ENCODE measurements at regions not wholly inside any gene's neighbourhood (a gene's known extent, or its start where the extent isn't known, plus 50 kb on each side); places are given as distances from the start of the nearest gene placed in this dataset.

DNA sequence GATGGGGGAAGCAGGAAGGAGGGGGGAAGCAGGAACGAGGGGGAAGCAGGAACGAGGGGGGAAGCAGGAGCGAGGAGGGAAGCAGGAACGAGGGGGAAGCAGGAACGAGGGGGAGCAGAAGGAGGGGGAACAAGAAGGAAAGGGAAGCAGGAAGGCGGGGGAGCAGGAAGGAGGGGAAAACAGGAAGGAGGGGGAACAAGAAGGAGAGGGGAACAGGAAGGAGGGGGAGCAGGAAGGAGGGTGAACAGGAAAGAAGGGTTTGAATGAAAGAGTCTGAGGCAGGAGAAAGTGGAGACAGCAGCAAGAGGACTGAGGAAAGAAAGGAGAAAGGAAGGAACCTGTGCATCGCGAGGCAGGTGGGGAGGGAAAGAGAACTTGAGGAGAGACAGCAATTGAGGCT is 256.6 kb downstream of the PTEN start:
- ATAC-seq (replicated peaks in 6 of 8): no peak
- peaks cover 5 to 18% of the 10 kb centered on the region in 2 donors for H3K4me1 ChIP-seq (replicated peaks in 1 of 2)
- no peak overlapping the region for H3K4me3 ChIP-seq
- in situ Hi-C loops (cut with MboI; ENCODE audit: low pct_unique_long_range_greater_than_20kb in 2 of 9, low sequenced_read_pairs in 9 of 9, unreplicated experiment in 9 of 9): no loop called here
- no CpG with 5 or more reads among the region's 8 CpGs for WGBS, 10 experiments
- H3K27ac ChIP-seq: no peak overlapping the region

- H3K4me1 ChIP-seq (replicated peaks in 1 of 2): peaks cover 5 to 18% of the 10 kb centered on the region in 2 donors
- no peak for ATAC-seq (replicated peaks in 6 of 8)
- H3K4me3 ChIP-seq: no peak overlapping the region
- in situ Hi-C loops (cut with MboI; ENCODE audit: low pct_unique_long_range_greater_than_20kb in 2 of 9, low sequenced_read_pairs in 9 of 9, unreplicated experiment in 9 of 9): no loop called here
- no peak overlapping the region for H3K27ac ChIP-seq
- WGBS, 10 experiments: 76 to 100% (median 90%) methylated on average over 1 to 4 of the region's 5 CpGs; no CpG with 5 or more reads in 3 of the 10 experiments
Observed at GRCh38 chr10:88120599-88121333, 257.3 kb downstream of the PTEN start.

- in situ Hi-C loops (cut with MboI; ENCODE audit: low pct_unique_long_range_greater_than_20kb in 2 of 9, low sequenced_read_pairs in 9 of 9, unreplicated experiment in 9 of 9): no loop called here
- WGBS, 10 experiments: 39 to 100% (median 86%) methylated on average over 1 to 6 of the region's 6 CpGs; no CpG with 5 or more reads in 1 of the 10 experiments
- peak in 1 of 8 experiments; percentile 21 for ATAC-seq (replicated peaks in 6 of 8)
- H3K27ac ChIP-seq: no peak overlapping the region
- no peak overlapping the region for H3K4me3 ChIP-seq
- H3K4me1 ChIP-seq (replicated peaks in 1 of 2): peaks cover 5 to 18% of the 10 kb centered on the region in 2 donors
Observed at GRCh38 chr10:88121361-88121760, 257.9 kb downstream of the PTEN start.

DNA sequence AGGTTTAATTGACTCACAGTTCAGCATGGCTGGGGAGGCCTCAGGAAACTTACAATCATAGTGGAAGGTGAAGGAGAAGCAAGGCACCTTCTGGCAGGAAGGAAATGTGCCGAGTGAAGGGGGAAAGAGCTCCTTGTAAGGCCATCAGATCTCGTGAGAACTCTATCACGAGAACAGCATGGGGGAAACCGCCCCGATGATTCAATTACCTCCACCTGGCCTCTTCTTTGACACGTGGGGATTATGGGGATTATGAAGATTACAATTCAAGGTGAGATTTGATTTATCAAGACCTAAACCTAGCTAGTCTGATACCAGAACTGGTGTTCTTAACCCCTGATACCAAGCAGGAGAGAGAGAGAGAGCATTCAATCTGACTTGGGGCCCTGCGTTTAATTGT is 258.7 kb downstream of the PTEN start:
- in situ Hi-C loops (cut with MboI; ENCODE audit: low pct_unique_long_range_greater_than_20kb in 2 of 9, low sequenced_read_pairs in 9 of 9, unreplicated experiment in 9 of 9): no loop called here
- H3K4me3 ChIP-seq: no peak overlapping the region
- 33 to 100% (median 82%) methylated on average over 1 to 6 of the region's 7 CpGs; no CpG with 5 or more reads in 2 of the 10 experiments for WGBS, 10 experiments
- H3K4me1 ChIP-seq (replicated peaks in 1 of 2): peaks cover 3 to 14% of the 10 kb centered on the region in 2 donors
- H3K27ac ChIP-seq: no peak overlapping the region
- ATAC-seq (replicated peaks in 6 of 8): no peak

DNA sequence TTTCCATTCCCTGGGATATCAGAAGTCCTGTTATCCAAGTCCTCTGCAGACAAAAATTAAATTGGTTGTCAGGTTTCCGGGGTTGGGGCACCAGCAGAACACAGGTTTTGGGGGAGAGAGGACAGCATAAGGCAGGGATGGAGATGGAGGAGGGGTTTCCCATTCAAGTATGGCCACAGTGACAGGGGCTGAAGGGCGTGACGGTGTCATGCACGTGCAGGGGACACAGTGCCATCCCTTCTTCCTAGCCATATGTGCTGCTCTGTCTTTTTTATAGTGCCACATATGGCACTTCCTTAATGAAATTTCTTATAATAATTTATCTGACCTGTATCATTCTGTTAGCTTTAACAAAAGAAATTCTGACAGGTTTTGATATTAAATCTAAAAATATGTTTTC is 259.2 kb downstream of the PTEN start:
- peak in 2 of 8 experiments; percentile 12 to 72 for ATAC-seq (replicated peaks in 6 of 8)
- H3K4me3 ChIP-seq: no peak overlapping the region
- H3K27ac ChIP-seq: no peak overlapping the region
- peaks cover 0 to 11% of the 10 kb centered on the region in 2 donors for H3K4me1 ChIP-seq (replicated peaks in 1 of 2)
- in situ Hi-C loops (cut with MboI; ENCODE audit: low pct_unique_long_range_greater_than_20kb in 2 of 9, low sequenced_read_pairs in 9 of 9, unreplicated experiment in 9 of 9): no loop called here
- 20 to 94% (median 68%) methylated on average over 1 to 4 of the region's 4 CpGs; no CpG with 5 or more reads in 4 of the 10 experiments for WGBS, 10 experiments

DNA sequence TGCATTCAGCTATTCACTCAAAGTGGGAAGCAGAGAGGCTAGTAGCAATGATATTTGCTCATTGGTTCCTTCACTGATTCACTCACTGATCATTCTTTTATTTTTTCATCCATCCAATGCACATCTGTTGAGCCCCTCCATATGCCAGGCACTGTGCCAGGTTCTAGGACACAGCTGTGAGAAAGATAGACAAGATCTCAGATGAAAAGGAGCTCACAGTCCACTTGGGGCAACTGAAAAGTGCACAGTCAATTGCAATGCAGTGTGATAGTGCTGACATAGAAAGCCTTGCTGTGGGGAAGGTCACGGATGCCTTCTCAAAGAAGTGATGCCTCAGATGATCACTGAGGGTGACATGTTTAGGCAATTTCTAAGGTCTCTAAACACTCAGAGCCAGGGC is 262.3 kb downstream of the PTEN start:
- Histone ChIP-seq H3K4me1 (replicated peaks in 1 of 2) (peaks cover 0 to 11% of the 10 kb centered on the region in 2 donors), H3K4me3 (no peak overlapping the region), H3K27ac (no peak overlapping the region)
- no peak for ATAC-seq (replicated peaks in 6 of 8)
- WGBS, 10 experiments: 83 to 100% (median 100%) methylated on average over 1 of the region's 1 CpG; no CpG with 5 or more reads in 5 of the 10 experiments
- in situ Hi-C loops (cut with MboI; ENCODE audit: low pct_unique_long_range_greater_than_20kb in 2 of 9, low sequenced_read_pairs in 9 of 9, unreplicated experiment in 9 of 9): no loop called here

- peaks cover 0 to 11% of the 10 kb centered on the region in 2 donors for H3K4me1 ChIP-seq (replicated peaks in 1 of 2)
- no peak overlapping the region for H3K27ac ChIP-seq
- H3K4me3 ChIP-seq: no peak overlapping the region
- WGBS, 10 experiments: 57 to 100% (median 88%) methylated on average over 1 of the region's 1 CpG; no CpG with 5 or more reads in 1 of the 10 experiments
- ATAC-seq (replicated peaks in 6 of 8): no peak
- in situ Hi-C loops (cut with MboI; ENCODE audit: low pct_unique_long_range_greater_than_20kb in 2 of 9, low sequenced_read_pairs in 9 of 9, unreplicated experiment in 9 of 9): no loop called here
Observed at GRCh38 chr10:88126699-88127098, 263.3 kb downstream of the PTEN start.

DNA sequence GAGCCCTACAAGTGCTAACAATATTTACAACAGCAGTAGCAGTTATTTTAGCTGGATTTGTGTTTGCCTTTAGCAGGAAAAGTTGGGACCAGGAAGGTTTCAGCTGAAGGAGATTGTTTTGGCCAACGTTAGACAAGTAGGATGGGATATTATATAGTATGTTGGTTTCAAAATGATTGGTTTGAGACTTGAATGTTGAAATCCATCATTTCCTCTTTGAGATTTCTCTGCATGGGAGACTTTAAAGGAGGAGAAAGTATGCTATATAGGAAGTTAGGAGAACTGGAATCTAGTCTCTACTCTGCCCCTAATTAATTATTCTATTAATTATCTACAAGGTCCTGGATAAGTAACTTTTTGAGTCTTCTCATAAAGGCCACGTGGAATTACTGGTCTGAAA is 263.8 kb downstream of the PTEN start:
- no peak overlapping the region for H3K27ac ChIP-seq
- WGBS, 10 experiments: 40 to 90% (median 65%) methylated on average over 1 to 2 of the region's 2 CpGs
- H3K4me3 ChIP-seq: no peak overlapping the region
- no peak for ATAC-seq (replicated peaks in 6 of 8)
- H3K4me1 ChIP-seq (replicated peaks in 1 of 2): peaks cover 0 to 11% of the 10 kb centered on the region in 2 donors
- in situ Hi-C loops (cut with MboI; ENCODE audit: low pct_unique_long_range_greater_than_20kb in 2 of 9, low sequenced_read_pairs in 9 of 9, unreplicated experiment in 9 of 9): no loop called here

DNA sequence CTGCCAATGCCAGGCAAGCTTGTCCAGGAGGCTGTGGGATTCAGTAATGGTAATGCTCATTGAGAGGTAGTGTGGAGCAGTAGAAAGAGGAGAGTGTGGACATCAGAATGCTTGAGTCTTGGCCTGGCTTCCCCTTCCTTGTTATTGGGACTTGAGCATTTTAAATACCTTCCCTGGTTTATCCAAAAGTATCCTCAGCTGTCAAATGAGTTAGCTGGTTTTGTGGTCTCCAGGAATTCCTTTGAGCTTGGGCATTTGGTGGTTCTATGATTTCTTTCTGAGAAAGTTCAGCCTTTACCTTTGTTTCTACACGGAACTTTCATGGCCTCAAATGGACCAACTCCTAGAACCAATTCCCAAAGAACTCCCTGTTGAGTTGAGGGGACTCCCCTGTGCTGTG is 264.3 kb downstream of the PTEN start:
- 55 to 100% (median 83%) methylated on average over 1 of the region's 1 CpG; no CpG with 5 or more reads in 1 of the 10 experiments for WGBS, 10 experiments
- Histone ChIP-seq H3K27ac (no peak overlapping the region), H3K4me3 (no peak overlapping the region), H3K4me1 (replicated peaks in 1 of 2) (peaks cover 0 to 9% of the 10 kb centered on the region in 2 donors)
- in situ Hi-C loops (cut with MboI; ENCODE audit: low pct_unique_long_range_greater_than_20kb in 2 of 9, low sequenced_read_pairs in 9 of 9, unreplicated experiment in 9 of 9): no loop called here
- ATAC-seq (replicated peaks in 6 of 8): no peak

GRCh38 chr10:88129013-88129412 is 265.6 kb downstream of the PTEN start:
- in situ Hi-C loops (cut with MboI; ENCODE audit: low pct_unique_long_range_greater_than_20kb in 2 of 9, low sequenced_read_pairs in 9 of 9, unreplicated experiment in 9 of 9): no loop called here
- ATAC-seq (replicated peaks in 6 of 8): no peak
- H3K4me1 ChIP-seq (replicated peaks in 1 of 2): peaks cover 0 to 2% of the 10 kb centered on the region in 2 donors
- WGBS, 10 experiments: 94 to 100% (median 100%) methylated on average over 1 to 2 of the region's 2 CpGs; no CpG with 5 or more reads in 1 of the 10 experiments
- no peak overlapping the region for H3K4me3 ChIP-seq
- no peak overlapping the region for H3K27ac ChIP-seq

GRCh38 chr10:88130912-88131311 is 267.5 kb downstream of the PTEN start:
- no peak for ATAC-seq (replicated peaks in 6 of 8)
- in situ Hi-C loops (cut with MboI; ENCODE audit: low pct_unique_long_range_greater_than_20kb in 2 of 9, low sequenced_read_pairs in 9 of 9, unreplicated experiment in 9 of 9): no loop called here
- no peak overlapping the region for H3K27ac ChIP-seq
- H3K4me1 ChIP-seq (replicated peaks in 1 of 2): peaks cover 0 to 2% of the 10 kb centered on the region in 2 donors
- 56 to 100% (median 100%) methylated on average over 1 of the region's 1 CpG; no CpG with 5 or more reads in 4 of the 10 experiments for WGBS, 10 experiments
- H3K4me3 ChIP-seq: no peak overlapping the region

DNA sequence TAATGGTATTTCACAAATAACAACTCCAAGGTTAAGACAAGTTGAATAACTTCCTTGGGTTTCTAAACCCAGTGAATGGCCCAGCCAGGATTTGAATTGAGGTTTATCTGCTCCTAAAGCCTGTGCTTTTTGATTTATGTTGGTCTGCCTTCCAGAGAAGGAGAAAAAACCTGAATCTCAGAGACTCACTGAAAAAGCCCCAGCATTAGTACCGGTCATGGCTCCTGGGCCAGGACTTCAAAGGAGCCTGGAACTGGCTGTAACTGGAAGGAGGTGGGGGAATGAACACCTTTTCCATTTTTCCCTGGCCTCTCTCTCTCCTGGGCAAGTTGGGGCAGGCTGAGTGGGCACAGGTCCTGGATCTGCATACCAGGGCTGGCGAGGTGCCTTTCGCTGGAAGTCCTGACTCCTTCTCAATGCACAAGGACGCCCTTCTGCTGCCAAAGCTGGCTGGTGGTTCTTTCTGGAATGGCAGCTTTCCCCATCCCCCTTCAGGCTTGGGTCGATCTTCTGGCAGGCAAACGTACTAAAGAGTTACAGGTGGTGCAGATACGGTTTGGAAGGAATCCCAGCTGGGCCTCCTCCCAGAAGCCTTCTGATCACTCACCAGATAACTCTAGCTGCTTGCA is 268.2 kb downstream of the PTEN start:
- WGBS, 10 experiments: 50 to 90% (median 75%) methylated on average over 2 to 7 of the region's 7 CpGs; no CpG with 5 or more reads in 4 of the 10 experiments
- in situ Hi-C loops (cut with MboI; ENCODE audit: low pct_unique_long_range_greater_than_20kb in 2 of 9, low sequenced_read_pairs in 9 of 9, unreplicated experiment in 9 of 9): no loop called here
- H3K4me1 ChIP-seq (replicated peaks in 1 of 2): peaks cover 0 to 2% of the 10 kb centered on the region in 2 donors

GRCh38 chr10:88136712-88137111 is 273.3 kb downstream of the PTEN start:
- Histone ChIP-seq H3K4me1 (replicated peaks in 1 of 2) (no peaks in the 10 kb centered on the region), H3K4me3 (no peak overlapping the region), H3K27ac (no peak overlapping the region)
- in situ Hi-C loops (cut with MboI; ENCODE audit: low pct_unique_long_range_greater_than_20kb in 2 of 9, low sequenced_read_pairs in 9 of 9, unreplicated experiment in 9 of 9): no loop called here
- WGBS, 10 experiments: 70 to 100% (median 92%) methylated on average over 1 to 2 of the region's 2 CpGs; no CpG with 5 or more reads in 1 of the 10 experiments
- ATAC-seq (replicated peaks in 6 of 8): no peak

More for the DNA sequence above, 268.2 kb downstream of the PTEN start:
- Histone ChIP-seq H3K4me3 (no peak overlapping the region), H3K27ac (no peak overlapping the region)
- peak in 1 of 8 experiments; percentile 38 for ATAC-seq (replicated peaks in 6 of 8)

Data from motor neuron (in vitro differentiated cells).